A673 (cell line): ENCODE measurements at regions not wholly inside any gene's neighbourhood (a gene's known extent, or its start where the extent isn't known, plus 50 kb on each side); places are given as distances from the start of the nearest gene placed in this dataset.

Experiments
- CTCF ChIP-seq: fragments of 300-800, 200-600 bp; sonication (generic); conservative IDR thresholded peaks from 2 replicates; pipeline ENCODE4 v1.5.1; 2017; ENCODE audit warnings: low read depth, mild to moderate bottlenecking, antibody characterized with exemption, low read length, moderate library complexity, mixed read lengths
- EZH2 ChIP-seq: fragments of 200-600 bp; sonication (generic); IDR thresholded peaks from 2 replicates; pipeline ENCODE4 v1.6.1; 2017; ENCODE audit warnings: borderline replicate concordance, low read depth, mild to moderate bottlenecking, mixed read lengths, antibody characterized with exemption, low read length; ENCODE audit not compliant: poor library complexity, severe bottlenecking

- TF ChIP-seq CTCF (no peak), EZH2 (no peak)
These were observed 97.9 kb downstream of the SPATA19 start for GRCh38 chr11:133747409-133747808.
